PC-3 (cell line): ENCODE measurements at regions not wholly inside any gene's neighbourhood (a gene's known extent, or its start where the extent isn't known, plus 50 kb on each side); places are given as distances from the start of the nearest gene placed in this dataset.

ENCODE experiments used
- ATAC-seq: fragments of 200-7000 bp; cut with Tn5 transposase; 2 replicates; pipeline ENCODE4 v1.9.1; 2020; ENCODE audit warnings: mild to moderate bottlenecking, moderate library complexity
- BruUV-seq: library from RNA; stranded (reverse); fragments of 400-500 nt; replicated peaks from 2 replicates; lab custom pipeline; 2021; lab: Mats Ljungman, UMichigan
- CTCF ChIA-PET: fragments of 300-600 bp; sonication (Branson Sonifier 250); formaldehyde crosslinking; loops from one replicate; lab custom pipeline; 2022; ENCODE audit warnings: antibody characterized with exemption; lab: Charles Lee
- POLR2A ChIA-PET: fragments of 300-600 bp; sonication (Branson Sonifier 250); formaldehyde crosslinking; loops from one replicate; lab custom pipeline; 2022; ENCODE audit warnings: antibody characterized with exemption; ENCODE audit not compliant: unreplicated experiment; lab: Charles Lee
- DNase-seq: peaks from one replicate; pipeline ENCODE4 v3.0.0-alpha.2; 2015
- H2AFZ ChIP-seq: fragments of 300-600 bp; sonication (generic); 2 replicates; pipeline ENCODE4 v1.6.0; 2016; ENCODE audit warnings: antibody characterized with exemption, low read length
- H3F3A ChIP-seq: fragments of 300-600 bp; sonication (generic); one replicate; pipeline ENCODE4 v1.6.0; 2017; ENCODE audit warnings: antibody characterized with exemption, low read length, control low read depth, mild to moderate bottlenecking; ENCODE audit not compliant: unreplicated experiment
- H3K27ac ChIP-seq: fragments of 300-600 bp; sonication (generic); 2 replicates; pipeline ENCODE4 v1.5.1; 2016; ENCODE audit warnings: mild to moderate bottlenecking, low read length
- H3K27me3 ChIP-seq: fragments of 300-600 bp; sonication (generic); 2 replicates; pipeline ENCODE4 v1.6.1; 2016; ENCODE audit warnings: low read length, mixed read lengths
- H3K36me3 ChIP-seq: fragments of 300-600 bp; sonication (generic); 2 replicates; pipeline ENCODE4 v1.6.1; 2016; ENCODE audit warnings: low read depth, mixed run types, low read length, mixed read lengths
- H3K4me1 ChIP-seq: fragments of 300-600 bp; sonication (generic); 2 replicates; pipeline ENCODE4 v1.5.1; 2016; ENCODE audit warnings: low read length; ENCODE audit not compliant: insufficient read depth
- H3K4me2 ChIP-seq: fragments of 300-600 bp; sonication (generic); 2 replicates; pipeline ENCODE4 v1.6.0; 2016; ENCODE audit warnings: low read length
- H3K4me3 ChIP-seq: fragments of 300-600 bp; sonication (generic); 2 replicates; pipeline ENCODE4 v1.5.1; 2016; ENCODE audit warnings: mild to moderate bottlenecking, low read length, mixed read lengths
- H3K79me2 ChIP-seq: fragments of 300-600 bp; sonication (generic); 2 replicates; pipeline ENCODE4 v1.6.1; 2017; ENCODE audit warnings: low read length, mixed read lengths
- H3K9ac ChIP-seq: fragments of 300-600 bp; sonication (generic); 2 replicates; pipeline ENCODE4 v1.6.0; 2016; ENCODE audit warnings: mild to moderate bottlenecking, low read length
- H3K9me2 ChIP-seq: fragments of 300-600 bp; sonication (generic); replicated peaks from 2 replicates; pipeline ENCODE4 v1.6.1; 2016; ENCODE audit warnings: mixed run types, low read length, mixed read lengths
- H3K9me3 ChIP-seq: fragments of 300-600 bp; sonication (generic); 2 replicates; pipeline ENCODE4 v1.6.1; 2016; ENCODE audit warnings: low read length, mixed read lengths
- H4K20me1 ChIP-seq: fragments of 300-600 bp; sonication (generic); 2 replicates; pipeline ENCODE4 v1.6.1; 2016; ENCODE audit warnings: low read length, mixed read lengths
- EZH2 ChIP-seq: fragments of 300-600 bp; sonication (generic); IDR thresholded peaks from one replicate; pipeline ENCODE4 v1.6.1; 2017; ENCODE audit warnings: antibody characterized with exemption, mild to moderate bottlenecking, low read length; ENCODE audit not compliant: unreplicated experiment
- EZH2phosphoT487 ChIP-seq: fragments of 300-600 bp; sonication (generic); IDR thresholded peaks from 2 replicates; pipeline ENCODE4 v1.6.1; 2018; ENCODE audit warnings: mild to moderate bottlenecking, antibody characterized with exemption, low read length, borderline replicate concordance
- intact Hi-C: fragments of 100-400 bp; cut with micrococcal nuclease; formaldehyde crosslinking; loops from 2 replicates; pipeline ENCODE4 v1.9.0; 2023
- TF ChIP-seq, protein P1 (sequence below): fragments of 300-600 bp; sonication (generic); conservative IDR thresholded peaks from 2 replicates; pipeline ENCODE4 v1.5.1; 2017; ENCODE audit warnings: antibody characterized with exemption, low read depth, mild to moderate bottlenecking, low read length

DNA sequence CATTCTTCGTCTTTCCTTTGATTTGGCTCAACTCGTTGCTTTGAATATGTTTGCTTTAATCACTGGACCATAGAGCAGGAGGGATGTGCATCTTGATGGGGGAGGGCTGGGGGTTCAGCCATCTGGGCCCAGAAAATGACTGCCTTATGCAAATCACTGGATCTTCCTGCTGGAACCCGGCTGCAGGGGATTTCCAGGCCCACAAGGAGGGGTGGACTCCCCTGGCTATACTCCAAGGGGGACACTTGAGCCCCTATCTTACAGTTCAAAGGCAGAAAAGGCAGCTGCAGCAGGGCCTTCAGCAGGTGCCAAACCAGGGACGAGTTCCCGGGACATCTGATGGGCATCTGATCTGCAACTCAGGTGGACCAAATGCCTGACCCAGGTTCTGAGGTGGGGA is 122.5 kb downstream of the DICER1 start:
- Histone ChIP-seq H3K27ac (no peak overlapping the region), H3K4me1 (no peaks in the 10 kb centered on the region), H3F3A (no peaks in the 10 kb centered on the region), H2AFZ (no peak overlapping the region), H3K9ac (no peak overlapping the region), H3K9me3 (no peaks in the 10 kb centered on the region), H3K27me3 (peaks cover 28% of the 10 kb centered on the region), H3K4me3 (no peak overlapping the region), H4K20me1 (no peaks in the 10 kb centered on the region), H3K9me2 (no peaks in the 10 kb centered on the region), H3K4me2 (no peak overlapping the region), H3K79me2 (no peaks in the 10 kb centered on the region), H3K36me3 (no peaks in the 10 kb centered on the region)
- POLR2A ChIA-PET, result no interaction called here
- DNase-seq (no peak), ATAC-seq (no peak)
- TF ChIP-seq EZH2phosphoT487 (no peak), EZH2 (no peak)
- TF ChIP-seq, protein P1, sequence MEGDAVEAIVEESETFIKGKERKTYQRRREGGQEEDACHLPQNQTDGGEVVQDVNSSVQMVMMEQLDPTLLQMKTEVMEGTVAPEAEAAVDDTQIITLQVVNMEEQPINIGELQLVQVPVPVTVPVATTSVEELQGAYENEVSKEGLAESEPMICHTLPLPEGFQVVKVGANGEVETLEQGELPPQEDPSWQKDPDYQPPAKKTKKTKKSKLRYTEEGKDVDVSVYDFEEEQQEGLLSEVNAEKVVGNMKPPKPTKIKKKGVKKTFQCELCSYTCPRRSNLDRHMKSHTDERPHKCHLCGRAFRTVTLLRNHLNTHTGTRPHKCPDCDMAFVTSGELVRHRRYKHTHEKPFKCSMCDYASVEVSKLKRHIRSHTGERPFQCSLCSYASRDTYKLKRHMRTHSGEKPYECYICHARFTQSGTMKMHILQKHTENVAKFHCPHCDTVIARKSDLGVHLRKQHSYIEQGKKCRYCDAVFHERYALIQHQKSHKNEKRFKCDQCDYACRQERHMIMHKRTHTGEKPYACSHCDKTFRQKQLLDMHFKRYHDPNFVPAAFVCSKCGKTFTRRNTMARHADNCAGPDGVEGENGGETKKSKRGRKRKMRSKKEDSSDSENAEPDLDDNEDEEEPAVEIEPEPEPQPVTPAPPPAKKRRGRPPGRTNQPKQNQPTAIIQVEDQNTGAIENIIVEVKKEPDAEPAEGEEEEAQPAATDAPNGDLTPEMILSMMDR, result no peak
- intact Hi-C loops, result no loop called here
- CTCF ChIA-PET, result no interaction called here
- BruUV-seq, result no TSS peak

DNA sequence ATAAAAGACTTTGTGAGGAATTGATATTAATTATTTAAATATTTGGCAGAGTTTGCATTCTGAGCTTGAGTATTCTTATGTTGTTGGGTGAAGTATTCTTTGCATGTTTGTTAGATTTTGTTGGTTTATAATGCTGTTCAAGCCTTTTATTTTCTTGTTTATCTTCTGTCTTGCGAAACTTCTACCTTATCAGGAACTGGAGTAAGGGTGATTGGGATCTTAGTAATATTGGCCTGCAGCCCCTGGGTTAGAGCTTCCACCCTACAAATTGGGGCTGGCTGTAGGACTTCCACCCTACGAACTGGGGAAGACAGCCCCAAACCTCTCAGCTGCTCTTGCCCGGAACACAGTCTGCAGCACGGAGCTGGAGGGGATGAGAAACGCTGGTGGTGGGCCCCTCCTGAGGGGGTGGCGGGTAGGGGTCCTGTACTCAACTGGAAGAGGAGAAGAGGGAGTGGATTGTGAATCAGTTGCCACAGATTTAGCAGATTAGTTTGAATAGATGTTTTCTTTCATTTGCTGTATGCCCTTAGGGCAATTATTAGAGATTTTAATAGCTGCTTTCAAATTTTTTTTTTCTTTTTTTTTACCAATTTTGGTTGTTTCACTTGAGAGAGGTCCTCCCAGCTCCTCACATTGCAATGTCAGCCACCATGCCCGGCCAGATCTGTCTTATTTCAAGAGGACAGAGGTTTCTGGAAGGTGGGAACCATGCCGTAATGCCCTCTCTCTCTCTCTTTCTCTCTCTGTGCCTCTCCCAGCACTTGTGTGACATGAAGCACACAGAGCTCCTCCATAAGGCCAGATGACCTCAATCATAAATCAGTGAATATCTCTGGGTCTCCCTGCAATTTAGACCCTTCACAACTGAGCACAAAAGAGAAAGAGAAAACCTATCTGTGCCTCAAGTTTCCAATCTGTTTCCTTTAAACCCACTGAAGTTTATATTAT is 123.4 kb downstream of the DICER1 start:
- Histone ChIP-seq H3K27me3 (peaks cover 26% of the 10 kb centered on the region), H3K9me2 (no peaks in the 10 kb centered on the region), H3K36me3 (no peaks in the 10 kb centered on the region), H3K4me2 (no peak overlapping the region), H3K27ac (no peak overlapping the region), H3K9me3 (no peaks in the 10 kb centered on the region), H3K4me3 (no peak overlapping the region), H3K4me1 (no peaks in the 10 kb centered on the region), H3K79me2 (no peaks in the 10 kb centered on the region), H4K20me1 (no peaks in the 10 kb centered on the region), H3F3A (no peaks in the 10 kb centered on the region), H2AFZ (no peak overlapping the region), H3K9ac (no peak overlapping the region)
- intact Hi-C loops, result no loop called here
- ChIA-PET POLR2A (no interaction called here), CTCF (no interaction called here)
- no TSS peak for BruUV-seq
- DNase-seq, result no peak
- TF ChIP-seq EZH2 (no peak), EZH2phosphoT487 (no peak)
- TF ChIP-seq, protein P1, result no peak
- no peak for ATAC-seq

DNA sequence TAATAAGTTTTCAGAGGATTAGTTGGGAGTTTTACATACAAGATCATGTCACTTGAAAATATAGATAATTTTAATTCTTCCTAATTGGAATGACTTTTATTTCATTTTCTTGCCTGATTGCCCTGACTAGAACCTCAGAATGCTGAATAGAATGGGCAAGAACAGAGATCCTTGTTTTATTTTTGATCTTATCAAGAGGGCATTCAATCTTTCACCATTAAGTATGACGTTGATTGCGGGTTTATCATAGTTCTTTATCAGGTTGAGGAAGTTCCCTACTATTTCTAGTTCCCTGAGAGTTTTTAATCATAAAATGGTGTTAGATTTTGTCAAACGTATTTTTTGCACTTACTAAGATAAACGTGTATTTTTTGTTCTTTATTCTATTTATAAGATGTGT is 124.3 kb downstream of the DICER1 start:
- Histone ChIP-seq H3K4me1 (no peaks in the 10 kb centered on the region), H3K79me2 (no peaks in the 10 kb centered on the region), H3K36me3 (no peaks in the 10 kb centered on the region), H3K9me2 (no peaks in the 10 kb centered on the region), H3K9ac (no peak overlapping the region), H3K4me2 (no peak overlapping the region), H2AFZ (no peak overlapping the region), H3K27me3 (peaks cover 20% of the 10 kb centered on the region), H3F3A (no peaks in the 10 kb centered on the region), H3K4me3 (no peak overlapping the region), H4K20me1 (no peaks in the 10 kb centered on the region), H3K9me3 (no peaks in the 10 kb centered on the region), H3K27ac (no peak overlapping the region)
- POLR2A ChIA-PET, result no interaction called here
- ATAC-seq (no peak), DNase-seq (no peak)
- CTCF ChIA-PET, result no interaction called here
- BruUV-seq, result no TSS peak
- intact Hi-C loops, result no loop called here
- TF ChIP-seq EZH2phosphoT487, result no peak
- TF ChIP-seq EZH2, result no peak
- TF ChIP-seq, protein P1, result no peak
